Hindlimb muscle (tissue), 1 donor: ENCODE measurements at regions not wholly inside any gene's neighbourhood (a gene's known extent, or its start where the extent isn't known, plus 50 kb on each side); places are given as distances from the start of the nearest gene placed in this dataset.
"Not testable (repeated sequence)": the region's sequence is repeated elsewhere in the genome, so short reads cannot be mapped to it uniquely, and the experiment has no call there.

Experiments used
- DNase-seq: peaks from one replicate; pipeline ENCODE4 v3.0.0-alpha.2; 2013

DNA sequence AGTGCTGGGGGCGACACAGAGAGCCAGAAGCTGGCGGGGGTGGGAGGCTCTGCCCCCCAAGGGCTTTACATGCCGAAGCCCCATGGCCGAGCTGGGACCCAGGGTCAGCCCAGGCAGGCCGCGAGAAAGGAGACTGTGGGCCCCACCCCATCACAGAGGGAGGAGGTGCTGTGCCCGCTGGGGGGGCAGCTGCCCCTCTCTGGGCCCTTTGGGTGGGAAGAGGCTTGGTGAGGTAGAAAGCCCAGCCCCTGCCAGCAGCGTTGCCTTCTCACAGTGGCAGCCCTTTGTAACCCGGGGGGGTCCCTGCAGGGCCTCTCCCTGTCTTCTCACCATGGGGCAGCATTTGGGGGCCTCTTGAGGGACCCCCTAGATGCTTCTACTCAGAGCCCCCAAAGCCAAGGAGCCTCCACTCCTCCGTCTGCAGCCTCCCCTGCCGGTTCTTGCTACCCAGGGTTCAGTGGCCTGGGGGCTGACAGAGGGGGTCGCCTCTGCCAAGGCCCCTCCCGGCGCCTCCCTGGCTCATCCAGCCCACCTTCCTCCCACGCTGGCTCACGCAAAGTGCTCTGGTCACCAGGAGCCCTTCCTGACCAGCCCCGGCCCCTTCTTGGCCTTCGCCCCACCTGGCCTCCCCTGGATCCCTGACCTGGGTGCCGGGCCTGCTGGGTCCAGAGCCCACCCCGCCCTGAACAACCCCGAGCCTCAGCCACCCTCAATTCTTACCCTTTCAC, 2967.9 kb downstream of the RPIA start:
- DNase-seq, result not testable (repeated sequence)

DNA sequence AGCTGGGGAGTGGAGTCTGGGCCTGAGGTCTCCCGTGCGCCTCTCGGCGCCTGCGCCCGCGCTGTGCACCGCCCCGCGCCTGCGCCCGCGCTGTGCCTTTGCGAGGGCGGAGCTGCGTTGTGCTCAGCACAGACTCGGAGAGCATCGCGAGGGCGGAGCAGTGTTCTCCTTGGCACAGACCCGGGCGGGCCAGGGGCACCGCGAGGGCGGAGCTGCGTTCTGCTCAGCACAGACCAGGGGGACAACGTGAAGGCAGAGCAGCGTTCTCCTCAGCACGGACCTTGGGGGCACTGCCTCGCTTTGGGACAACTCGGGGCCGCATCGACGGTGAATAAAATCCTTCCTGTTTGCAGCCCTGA, 2968.4 kb downstream of the RPIA start:
- DNase-seq, result peak; percentile 45

DNA sequence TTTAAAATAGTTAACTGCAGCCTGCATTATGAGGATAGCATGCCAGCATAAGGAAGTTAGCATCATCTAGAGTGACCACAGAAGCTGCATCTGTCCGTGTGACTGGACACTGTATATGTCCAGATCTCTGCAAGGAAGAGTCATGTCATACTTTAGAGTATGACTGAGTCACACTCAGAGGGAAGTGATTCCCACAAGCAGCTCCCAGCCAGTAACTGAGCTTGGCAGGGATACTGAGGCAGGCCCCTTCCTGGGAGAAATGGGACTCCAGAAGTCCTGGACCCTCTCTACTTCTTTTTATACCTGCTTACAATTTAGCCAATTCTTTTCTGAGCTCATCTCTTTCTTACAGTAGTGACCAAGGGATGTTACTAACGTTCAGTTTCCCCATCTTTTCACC, 2975.9 kb downstream of the RPIA start:
- not testable (repeated sequence) for DNase-seq

DNA sequence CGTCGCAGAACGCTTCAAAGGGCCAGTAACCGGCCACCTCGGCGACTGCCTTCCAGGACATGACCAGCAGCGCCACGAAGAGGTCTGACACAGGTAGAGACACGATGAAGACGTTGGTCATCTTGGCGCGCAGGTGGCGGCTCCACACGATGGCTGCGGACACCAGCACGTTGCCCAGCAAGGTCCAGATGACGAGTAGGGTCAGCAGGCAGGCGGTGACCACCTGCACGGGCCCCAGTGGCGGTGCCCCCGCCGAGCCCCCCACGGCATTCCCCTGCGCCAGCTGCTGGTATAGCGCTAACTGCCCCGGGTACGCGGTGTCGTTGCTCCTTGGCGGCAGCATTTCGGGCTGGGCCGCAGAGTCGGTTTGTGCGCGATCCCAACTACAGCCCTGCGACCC, 2994.1 kb downstream of the RPIA start:
- not testable (repeated sequence) for DNase-seq

DNA sequence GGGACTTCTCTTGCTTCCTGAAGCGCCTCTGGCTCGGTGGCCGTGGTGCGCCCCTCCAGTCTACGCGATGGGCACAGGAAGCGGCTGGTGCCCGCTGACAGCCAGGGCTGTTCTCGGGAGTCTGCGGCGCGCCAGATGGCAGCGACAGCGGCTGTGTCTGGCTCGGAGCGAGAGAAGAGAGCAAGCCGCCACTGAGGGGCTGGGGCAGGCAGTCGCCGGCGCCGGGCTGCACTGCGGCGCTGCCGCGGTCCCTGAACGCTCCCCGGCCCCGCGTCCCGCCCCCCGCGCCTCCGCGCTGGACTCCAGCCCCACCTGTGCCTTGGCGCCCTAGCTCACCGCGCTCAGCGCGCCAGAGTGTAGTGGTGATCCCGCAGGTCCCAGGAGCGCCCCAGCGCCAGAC, 2994.6 kb downstream of the RPIA start:
- peak; percentile 0 for DNase-seq
